ENCODE measurements at regions not wholly inside any gene's neighbourhood (a gene's known extent, or its start where the extent isn't known, plus 50 kb on each side); places are given as distances from the start of the nearest gene placed in this dataset.

DNA sequence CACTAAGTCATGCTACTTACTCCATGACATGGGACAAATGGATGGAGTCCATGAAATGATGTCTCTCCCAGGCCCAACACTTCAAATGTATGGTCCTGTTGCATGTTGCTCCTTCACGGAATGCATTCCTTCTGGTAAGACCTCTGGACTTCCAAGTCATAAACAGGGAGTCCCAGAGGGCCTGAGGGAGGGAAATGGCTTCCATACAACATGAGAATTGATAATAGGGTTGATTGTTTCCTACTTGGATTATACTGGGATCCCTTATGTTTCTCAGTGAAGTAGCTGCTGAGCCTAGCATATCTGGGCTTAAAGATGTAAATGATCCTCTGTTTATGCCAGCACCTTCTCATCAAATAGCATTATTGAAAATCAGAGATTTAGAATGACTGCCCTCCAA lies 104.2 kb upstream of the MAGI3 start:
- no peak for TF ChIP-seq ISL1 (CRISPR knock-in tag; IDR thresholded peaks at IDR 0.05)
- TF ChIP-seq ZFP3 (CRISPR knock-in tag; IDR thresholded peaks at IDR 0.05): no peak
- no peak for TF ChIP-seq RARB (CRISPR knock-in tag; IDR thresholded peaks at IDR 0.05)
- no peak for TF ChIP-seq TOX (CRISPR knock-in tag; IDR thresholded peaks at IDR 0.05; ENCODE audit: borderline replicate concordance)
- TF ChIP-seq PATZ1 (CRISPR knock-in tag; IDR thresholded peaks at IDR 0.05; ENCODE audit: borderline replicate concordance): no peak
- TF ChIP-seq TSHZ2 (CRISPR knock-in tag; IDR thresholded peaks at IDR 0.05): no peak
- no peak for TF ChIP-seq ZFP30 (CRISPR knock-in tag; IDR thresholded peaks at IDR 0.05)
- TF ChIP-seq, protein P1, sequence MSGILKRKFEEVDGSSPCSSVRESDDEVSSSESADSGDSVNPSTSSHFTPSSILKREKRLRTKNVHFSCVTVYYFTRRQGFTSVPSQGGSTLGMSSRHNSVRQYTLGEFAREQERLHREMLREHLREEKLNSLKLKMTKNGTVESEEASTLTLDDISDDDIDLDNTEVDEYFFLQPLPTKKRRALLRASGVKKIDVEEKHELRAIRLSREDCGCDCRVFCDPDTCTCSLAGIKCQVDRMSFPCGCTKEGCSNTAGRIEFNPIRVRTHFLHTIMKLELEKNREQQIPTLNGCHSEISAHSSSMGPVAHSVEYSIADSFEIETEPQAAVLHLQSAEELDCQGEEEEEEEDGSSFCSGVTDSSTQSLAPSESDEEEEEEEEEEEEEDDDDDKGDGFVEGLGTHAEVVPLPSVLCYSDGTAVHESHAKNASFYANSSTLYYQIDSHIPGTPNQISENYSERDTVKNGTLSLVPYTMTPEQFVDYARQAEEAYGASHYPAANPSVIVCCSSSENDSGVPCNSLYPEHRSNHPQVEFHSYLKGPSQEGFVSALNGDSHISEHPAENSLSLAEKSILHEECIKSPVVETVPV (CRISPR knock-in tag; IDR thresholded peaks at IDR 0.05): no peak
- no peak for TF ChIP-seq BACH2 (CRISPR knock-in tag; IDR thresholded peaks at IDR 0.05; ENCODE audit: borderline replicate concordance)
- TF ChIP-seq ARNTL (CRISPR knock-in tag; IDR thresholded peaks at IDR 0.05; ENCODE audit: borderline replicate concordance, low read depth): no peak
- TF ChIP-seq, protein P2, sequence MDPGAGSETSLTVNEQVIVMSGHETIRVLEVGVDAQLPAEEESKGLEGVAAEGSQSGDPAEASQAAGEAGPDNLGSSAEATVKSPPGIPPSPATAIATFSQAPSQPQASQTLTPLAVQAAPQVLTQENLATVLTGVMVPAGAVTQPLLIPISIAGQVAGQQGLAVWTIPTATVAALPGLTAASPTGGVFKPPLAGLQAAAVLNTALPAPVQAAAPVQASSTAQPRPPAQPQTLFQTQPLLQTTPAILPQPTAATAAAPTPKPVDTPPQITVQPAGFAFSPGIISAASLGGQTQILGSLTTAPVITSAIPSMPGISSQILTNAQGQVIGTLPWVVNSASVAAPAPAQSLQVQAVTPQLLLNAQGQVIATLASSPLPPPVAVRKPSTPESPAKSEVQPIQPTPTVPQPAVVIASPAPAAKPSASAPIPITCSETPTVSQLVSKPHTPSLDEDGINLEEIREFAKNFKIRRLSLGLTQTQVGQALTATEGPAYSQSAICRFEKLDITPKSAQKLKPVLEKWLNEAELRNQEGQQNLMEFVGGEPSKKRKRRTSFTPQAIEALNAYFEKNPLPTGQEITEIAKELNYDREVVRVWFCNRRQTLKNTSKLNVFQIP (CRISPR knock-in tag; IDR thresholded peaks at IDR 0.05; ENCODE audit: borderline replicate concordance, low read depth): no peak
- TF ChIP-seq ZNF70 (CRISPR knock-in tag; IDR thresholded peaks at IDR 0.05): no peak
- no peak for TF ChIP-seq TCF4 (CRISPR knock-in tag; IDR thresholded peaks at IDR 0.05; ENCODE audit: borderline replicate concordance)
- TF ChIP-seq ESRRG (CRISPR knock-in tag; IDR thresholded peaks at IDR 0.05): no peak

Measured in SK-N-SH treated with all-trans-retinoic acid at 6 μM for 48 hours (cell line).